ENCODE measurements at regions not wholly inside any gene's neighbourhood (a gene's known extent, or its start where the extent isn't known, plus 50 kb on each side); places are given as distances from the start of the nearest gene placed in this dataset.
A peak's percentile ranks its signal among the peaks of the same experiment; 100 is the strongest.

GRCh38 chr2:199105826-199106225 lies 351.9 kb downstream of the SATB2 start:
- no peak overlapping the region for H2AFZ ChIP-seq (ENCODE audit: low read length)
- H3K4me1 ChIP-seq (ENCODE audit: insufficient read depth, low read length), result peaks cover 3% of the 10 kb centered on the region
- no peaks in the 10 kb centered on the region for H3K27me3 ChIP-seq (ENCODE audit: insufficient read depth, low read length)
- no peak overlapping the region for H3K4me2 ChIP-seq (ENCODE audit: insufficient read depth, low read length)
- no peaks in the 10 kb centered on the region for H4K20me1 ChIP-seq (ENCODE audit: insufficient read depth, low read length)
- DNase-seq (ENCODE audit: insufficient read length, low spot score, missing footprints), result no peak
- H3K36me3 ChIP-seq (ENCODE audit: insufficient read depth, low read length), result no peaks in the 10 kb centered on the region
- H3K9me3 ChIP-seq (ENCODE audit: low read depth, low read length), result no peaks in the 10 kb centered on the region
- H3K27ac ChIP-seq (ENCODE audit: low read depth, low read length), result no peak overlapping the region
- no peak overlapping the region for H3K4me3 ChIP-seq (ENCODE audit: insufficient read depth, low read length)
- TF ChIP-seq CTCF (IDR thresholded peaks at IDR 0.05; ENCODE audit: extremely low read depth, low read depth, low read length), result no peak
- no peaks in the 10 kb centered on the region for H3K79me2 ChIP-seq (ENCODE audit: insufficient read depth, low read length)

- H3K36me3 ChIP-seq (ENCODE audit: insufficient read depth, low read length), result no peaks in the 10 kb centered on the region
- no peaks in the 10 kb centered on the region for H3K9me3 ChIP-seq (ENCODE audit: low read depth, low read length)
- no peak overlapping the region for H3K27ac ChIP-seq (ENCODE audit: low read depth, low read length)
- H2AFZ ChIP-seq (ENCODE audit: low read length), result peak overlapping the region; percentile 36
- TF ChIP-seq CTCF (IDR thresholded peaks at IDR 0.05; ENCODE audit: extremely low read depth, low read depth, low read length), result no peak
- H3K4me3 ChIP-seq (ENCODE audit: insufficient read depth, low read length), result no peak overlapping the region
- H3K4me1 ChIP-seq (ENCODE audit: insufficient read depth, low read length), result peaks cover 11% of the 10 kb centered on the region
- no peaks in the 10 kb centered on the region for H3K27me3 ChIP-seq (ENCODE audit: insufficient read depth, low read length)
- no peaks in the 10 kb centered on the region for H4K20me1 ChIP-seq (ENCODE audit: insufficient read depth, low read length)
- DNase-seq (ENCODE audit: insufficient read length, low spot score, missing footprints), result no peak
- H3K79me2 ChIP-seq (ENCODE audit: insufficient read depth, low read length), result no peaks in the 10 kb centered on the region
- no peak overlapping the region for H3K4me2 ChIP-seq (ENCODE audit: insufficient read depth, low read length)
Measured at GRCh38 chr2:199101487-199101886, 356.3 kb downstream of the SATB2 start.

- Histone ChIP-seq H3K4me2 (ENCODE audit: insufficient read depth, low read length) (peak overlapping the region; percentile 83), H3K27me3 (ENCODE audit: insufficient read depth, low read length) (no peaks in the 10 kb centered on the region), H3K4me3 (ENCODE audit: insufficient read depth, low read length) (peak overlapping the region; percentile 37), H3K27ac (ENCODE audit: low read depth, low read length) (peak overlapping the region; percentile 65), H2AFZ (ENCODE audit: low read length) (peak overlapping the region; percentile 44), H3K36me3 (ENCODE audit: insufficient read depth, low read length) (no peaks in the 10 kb centered on the region), H3K79me2 (ENCODE audit: insufficient read depth, low read length) (no peaks in the 10 kb centered on the region), H4K20me1 (ENCODE audit: insufficient read depth, low read length) (no peaks in the 10 kb centered on the region), H3K9me3 (ENCODE audit: low read depth, low read length) (no peaks in the 10 kb centered on the region), H3K4me1 (ENCODE audit: insufficient read depth, low read length) (peaks cover 11% of the 10 kb centered on the region)
- no peak for DNase-seq (ENCODE audit: insufficient read length, low spot score, missing footprints)
- TF ChIP-seq CTCF (IDR thresholded peaks at IDR 0.05; ENCODE audit: extremely low read depth, low read depth, low read length), result no peak
Measured at GRCh38 chr2:199100326-199101110, 357.2 kb downstream of the SATB2 start.

- no peak for TF ChIP-seq CTCF (IDR thresholded peaks at IDR 0.05; ENCODE audit: extremely low read depth, low read depth, low read length)
- H3K36me3 ChIP-seq (ENCODE audit: insufficient read depth, low read length), result no peaks in the 10 kb centered on the region
- H3K27ac ChIP-seq (ENCODE audit: low read depth, low read length), result no peak overlapping the region
Measured at GRCh38 chr2:199092419-199092818, 365.3 kb downstream of the SATB2 start.

More at GRCh38 chr2:199092419-199092818, 365.3 kb downstream of the SATB2 start:
- Histone ChIP-seq H3K79me2 (ENCODE audit: insufficient read depth, low read length) (no peaks in the 10 kb centered on the region), H3K9me3 (ENCODE audit: low read depth, low read length) (no peaks in the 10 kb centered on the region), H3K4me3 (ENCODE audit: insufficient read depth, low read length) (no peak overlapping the region), H3K4me2 (ENCODE audit: insufficient read depth, low read length) (no peak overlapping the region), H3K4me1 (ENCODE audit: insufficient read depth, low read length) (no peaks in the 10 kb centered on the region), H2AFZ (ENCODE audit: low read length) (no peak overlapping the region), H3K27me3 (ENCODE audit: insufficient read depth, low read length) (no peaks in the 10 kb centered on the region), H4K20me1 (ENCODE audit: insufficient read depth, low read length) (no peaks in the 10 kb centered on the region)
- no peak for DNase-seq (ENCODE audit: insufficient read length, low spot score, missing footprints)
